ENCODE measurements at regions not wholly inside any gene's neighbourhood (a gene's known extent, or its start where the extent isn't known, plus 50 kb on each side); places are given as distances from the start of the nearest gene placed in this dataset.

- no peak for TF ChIP-seq USF2 (CRISPR knock-in tag; IDR thresholded peaks at IDR 0.05)
- TF ChIP-seq ZNF398 (CRISPR knock-in tag; IDR thresholded peaks at IDR 0.05): no peak
Observed at GRCh38 chr12:114092981-114093380, 126.9 kb upstream of the RBM19 start (continued).

GRCh38 chr12:114090211-114090610, 124.1 kb upstream of the RBM19 start:
- Histone ChIP-seq H3K27ac (ENCODE audit: extremely low read depth, low read depth, low read length) (no peak overlapping the region), H3K9ac (ENCODE audit: insufficient read depth in 1 of 2, low read depth in 2 of 2, low read length in 2 of 2) (no peak overlapping the region), H2AFZ (ENCODE audit: low read depth, low read length) (no peak overlapping the region), H4K20me1 (replicated peaks; ENCODE audit: control insufficient read depth, insufficient read depth, low read length) (no peaks in the 10 kb centered on the region), H3K79me2 (ENCODE audit: control insufficient read depth, insufficient read depth, low read length) (no peaks in the 10 kb centered on the region), H3K4me3 (no peak overlapping the region), H3K4me2 (ENCODE audit: insufficient read depth, low read length) (no peak overlapping the region), H3K27me3 (ENCODE audit: control insufficient read depth in 2 of 2, insufficient read depth in 2 of 2, low read length in 2 of 2) (no peaks in the 10 kb centered on the region), H3K4me1 (replicated peaks in 1 of 2; ENCODE audit: control insufficient read depth in 2 of 2, insufficient read depth in 2 of 2, low read length in 2 of 2) (no peaks in the 10 kb centered on the region), H3K36me3 (ENCODE audit: control insufficient read depth, insufficient read depth, low read length) (no peaks in the 10 kb centered on the region), H3K9me3 (replicated peaks; ENCODE audit: control insufficient read depth, insufficient read depth, low read depth, low read length) (no peaks in the 10 kb centered on the region), H3K9me1 (ENCODE audit: control insufficient read depth, insufficient read depth, low read length) (no peaks in the 10 kb centered on the region)
- no peak for DNase-seq (ENCODE audit: extremely low read depth in 1 of 4, low spot score in 3 of 4)
- WGBS (ENCODE audit: insufficient coverage, low coverage, missing lambda C conversion rate): 5% methylated on average over 5 of the region's 5 CpGs
- FAIRE-seq: no peak
- in situ Hi-C loops (cut with MboI): no loop called here
- POLR2A ChIA-PET: interaction anchor here (0.7 to 1.4 kb wide), 4 partner anchors 10 to 628 kb away, joined by 3 to 4 read pairs (median 4); no protein-coding TSS in a partner anchor
- intact Hi-C loops (cut with micrococcal nuclease): no loop called here
- TF ChIP-seq RB1 (IDR thresholded peaks at IDR 0.05; ENCODE audit: low read depth) (no peak), KHSRP (IDR thresholded peaks at IDR 0.05) (no peak), ZBTB8A (IDR thresholded peaks at IDR 0.05; ENCODE audit: partially characterized antibody) (no peak), KDM1A (IDR thresholded peaks at IDR 0.05) (no peak), ZNF445 (CRISPR knock-in tag; IDR thresholded peaks at IDR 0.05; ENCODE audit: low read depth) (no peak), RNF219 (CRISPR knock-in tag; IDR thresholded peaks at IDR 0.05) (no peak), FOXM1 (IDR thresholded peaks at IDR 0.05; ENCODE audit: low read depth) (no peak), FOXM1 (CRISPR knock-in tag; IDR thresholded peaks at IDR 0.05; ENCODE audit: low read depth) (no peak), GTF2F1 (IDR thresholded peaks at IDR 0.05; ENCODE audit: low read depth, low read length) (no peak), SREBF2 (CRISPR knock-in tag; IDR thresholded peaks at IDR 0.05) (no peak), EHMT2 (IDR thresholded peaks at IDR 0.05) (no peak), SP2 (IDR thresholded peaks at IDR 0.05; ENCODE audit: extremely low read depth, low read depth, low read length, poor library complexity, severe bottlenecking) (no peak)
- ATAC-seq: no peak
- no TSS peak for BruUV-seq (replicated peaks)
- CTCF ChIA-PET (ENCODE audit: low intra/inter-chr PET ratio): no interaction called here
